HuH-7 (cell line): ENCODE measurements at regions not wholly inside any gene's neighbourhood (a gene's known extent, or its start where the extent isn't known, plus 50 kb on each side); places are given as distances from the start of the nearest gene placed in this dataset.

Source experiments
- DNase-seq: peaks from one replicate; pipeline ENCODE4 v3.0.0; 2011; ENCODE audit warnings: low spot score

- no peak for DNase-seq
These were observed 56.5 kb downstream of the IRX6 start for GRCh38 chr16:55380485-55380884.

DNA sequence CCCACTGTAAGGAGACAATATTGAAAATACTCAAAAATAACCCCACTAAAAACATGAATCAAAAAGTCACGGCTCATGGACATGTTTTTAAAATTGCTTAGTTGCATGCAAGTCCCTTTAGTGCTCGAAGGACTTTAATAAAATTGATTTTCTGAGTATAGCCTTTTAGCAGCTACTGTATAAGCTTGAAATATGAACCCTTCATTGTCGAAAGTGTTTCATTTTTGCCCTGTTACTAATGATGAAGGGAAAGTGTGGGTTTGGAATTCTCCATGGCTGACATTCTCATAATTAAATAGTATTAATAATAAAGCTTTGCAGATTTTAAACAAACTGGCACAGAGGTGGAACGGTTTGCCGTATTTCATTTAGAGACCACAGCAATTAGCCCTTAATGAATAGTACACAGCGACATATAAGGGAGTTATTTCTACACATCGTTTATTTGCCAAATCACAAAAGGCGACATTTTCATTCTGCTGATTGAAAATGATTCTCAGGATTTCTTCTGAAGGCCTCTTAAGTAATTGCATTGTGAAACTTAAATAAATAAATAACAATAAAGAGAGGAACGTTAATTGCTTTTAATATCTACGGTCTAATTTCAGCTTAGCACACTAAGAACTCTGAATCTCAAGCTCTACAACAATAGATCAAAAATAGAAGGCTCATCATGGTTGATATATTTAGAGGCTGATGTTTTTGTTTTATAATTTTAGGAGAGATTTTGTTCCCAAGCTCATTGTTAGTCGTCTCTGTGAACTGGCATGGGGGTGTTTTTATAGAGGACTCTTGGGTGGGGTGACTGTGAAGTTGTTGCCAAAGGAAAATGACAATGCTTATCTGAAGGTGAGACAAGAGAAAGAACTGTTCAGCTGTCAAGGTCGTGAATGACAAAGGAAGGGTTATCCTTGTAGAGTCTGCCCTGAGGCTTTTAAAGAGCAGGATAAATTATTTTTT lies 60.6 kb downstream of the IRX6 start:
- no peak for DNase-seq

DNA sequence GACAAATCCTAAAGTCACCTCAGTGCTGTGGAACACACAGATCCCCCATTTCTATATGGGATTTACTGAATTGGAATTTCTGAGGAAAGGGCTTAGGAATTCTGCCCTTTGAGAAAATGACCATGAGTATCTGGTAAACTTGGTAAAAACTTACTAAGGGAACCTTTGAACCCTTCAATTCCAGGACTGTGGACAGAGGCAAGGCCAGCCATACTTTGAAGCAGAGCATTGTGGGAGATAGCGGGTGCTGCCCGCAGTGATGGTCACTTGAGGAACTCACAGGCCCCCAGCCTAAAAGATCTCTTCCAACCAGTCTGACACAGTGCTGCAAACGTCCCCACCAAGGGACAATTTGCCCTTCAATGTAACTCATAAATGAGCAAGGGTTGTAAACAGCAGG lies 61.4 kb downstream of the IRX6 start:
- no peak for DNase-seq

GRCh38 chr16:55386534-55387296 lies 62.7 kb downstream of the IRX6 start:
- no peak for DNase-seq

- DNase-seq, result no peak
These were observed 64.3 kb downstream of the IRX6 start for GRCh38 chr16:55388131-55388862.

DNA sequence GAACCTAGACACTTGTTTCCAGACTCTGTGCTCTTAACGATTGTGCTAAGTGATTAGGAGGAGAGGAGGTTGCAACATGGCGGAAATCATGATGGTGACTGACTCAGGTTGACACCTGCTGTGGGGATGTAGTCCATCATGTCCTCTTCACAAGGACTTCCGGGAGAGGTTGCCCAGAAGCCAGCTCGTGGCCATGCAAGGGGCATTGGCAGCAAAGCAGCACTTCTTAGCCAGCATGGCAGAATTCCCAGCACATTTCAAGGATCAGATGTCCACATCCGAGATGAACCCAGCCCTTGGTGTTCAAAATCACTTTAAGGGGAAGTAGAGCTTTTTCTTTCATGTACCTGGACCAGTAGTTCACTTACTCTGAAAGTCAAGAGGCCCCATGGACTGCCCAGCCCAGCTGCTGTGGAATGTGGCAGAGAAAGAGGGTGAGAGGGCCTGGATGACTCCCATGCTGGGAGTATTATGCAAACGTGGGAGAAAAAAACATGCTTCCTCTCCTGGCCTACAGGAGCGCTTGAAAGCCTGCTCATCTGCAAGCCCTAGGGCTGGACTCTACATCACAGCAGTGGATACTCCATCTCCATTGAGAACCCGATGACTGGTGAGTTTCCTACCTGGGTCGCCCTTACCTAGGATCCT lies 65.5 kb downstream of the IRX6 start:
- DNase-seq, result no peak

DNA sequence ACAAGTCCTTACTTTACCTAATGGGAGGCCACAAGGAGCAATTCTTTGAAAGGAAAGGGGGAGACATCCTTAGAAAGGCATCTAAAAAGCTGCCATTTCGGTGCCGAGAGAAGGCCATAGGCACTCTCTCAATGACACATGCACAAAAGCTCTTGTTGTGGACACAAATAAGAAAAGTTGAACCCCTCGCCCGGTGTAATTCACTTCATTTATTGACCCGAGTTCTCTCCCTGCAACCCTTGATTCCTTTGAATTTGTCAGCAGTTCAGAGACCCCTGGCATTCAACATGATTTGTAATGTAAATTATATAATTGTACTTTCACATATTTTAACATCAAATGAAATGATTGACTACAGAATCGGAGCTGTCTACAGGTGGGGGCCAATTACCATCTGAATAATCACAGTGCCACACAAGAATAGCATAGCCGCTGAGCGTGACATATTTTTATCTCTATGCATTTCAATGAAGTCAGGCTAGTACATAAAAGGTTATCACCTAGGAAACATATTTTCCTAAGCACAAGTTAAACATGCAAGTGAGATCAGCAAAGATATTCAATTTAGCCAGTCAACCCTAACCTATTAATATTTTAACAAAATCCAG lies 66.7 kb downstream of the IRX6 start:
- DNase-seq, result no peak

DNA sequence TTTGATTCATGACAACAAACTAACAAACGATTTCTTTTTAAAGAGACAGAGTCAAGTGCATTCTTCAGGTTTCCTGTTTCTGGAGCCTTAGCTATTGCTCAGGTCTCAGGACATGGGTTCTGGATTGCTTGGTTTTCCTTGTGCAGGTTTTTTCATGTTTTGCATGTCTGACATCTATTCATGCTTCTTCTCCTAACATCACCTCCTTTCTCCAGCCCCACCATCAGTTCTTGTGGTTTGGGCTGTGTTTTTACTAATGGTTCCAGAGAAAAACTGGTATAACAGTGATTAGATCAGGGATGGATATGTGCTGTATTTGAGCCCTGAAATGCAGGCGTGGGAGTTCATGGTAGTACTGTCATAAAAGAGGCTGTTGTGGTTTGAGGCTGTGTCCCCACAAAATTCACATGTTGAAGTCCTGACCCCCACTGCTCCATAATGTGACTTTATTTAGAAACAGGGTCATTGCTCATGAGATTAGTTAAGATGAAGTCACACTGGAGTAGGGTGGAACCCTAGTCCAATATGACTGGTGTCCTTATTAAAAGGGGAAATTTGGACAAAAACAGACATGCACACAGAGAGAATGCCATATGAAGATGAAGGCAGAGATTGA lies 67.9 kb downstream of the IRX6 start:
- DNase-seq, result no peak

DNA sequence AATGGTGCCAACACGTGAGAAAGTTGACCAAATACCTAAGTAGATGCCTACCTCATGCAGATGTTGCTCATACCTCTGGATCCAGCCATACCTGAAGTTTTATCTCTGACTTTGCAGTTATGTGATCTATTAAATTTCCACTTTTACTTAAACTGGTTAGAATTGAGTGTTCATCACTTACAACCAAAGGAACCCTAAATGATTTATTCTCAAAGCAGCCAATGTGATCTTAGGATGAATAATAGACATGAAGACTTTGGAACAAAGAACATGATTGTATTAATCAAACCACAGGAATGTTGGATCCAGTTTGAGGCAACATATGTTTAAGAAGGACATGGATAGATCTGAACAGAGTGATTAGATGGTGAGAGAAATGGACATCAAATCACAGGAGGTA lies 68.7 kb downstream of the IRX6 start:
- DNase-seq, result no peak

GRCh38 chr16:55393991-55394390 lies 70.0 kb downstream of the IRX6 start:
- DNase-seq, result no peak

- DNase-seq, result no peak
These were observed 74.8 kb downstream of the IRX6 start for GRCh38 chr16:55398762-55399161.

- no peak for DNase-seq
These were observed 75.9 kb downstream of the IRX6 start for GRCh38 chr16:55399911-55400310.

- DNase-seq, result no peak
These were observed 77.0 kb downstream of the IRX6 start for GRCh38 chr16:55401046-55401445.

DNA sequence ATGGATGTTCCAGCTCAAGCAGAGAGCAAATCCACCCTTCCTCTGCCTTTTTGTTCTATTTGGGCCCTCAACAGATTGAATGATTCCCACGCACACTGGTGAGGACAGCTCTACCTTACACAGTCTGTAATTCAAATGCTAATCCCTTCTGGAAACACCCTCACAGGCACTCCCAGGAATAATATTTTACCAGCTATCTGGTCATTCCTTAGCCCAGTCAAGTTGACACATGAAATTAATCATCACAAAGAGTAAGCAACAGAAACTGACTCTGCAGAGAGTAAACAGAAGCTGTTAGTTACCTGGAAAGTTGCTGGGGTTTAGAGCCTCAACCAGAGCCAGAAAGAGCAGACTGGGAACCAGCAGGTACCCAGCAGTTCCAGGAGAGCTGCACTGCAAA lies 75.5 kb upstream of the MMP2 start:
- DNase-seq, result no peak

GRCh38 chr16:55406651-55407050 lies 72.3 kb upstream of the MMP2 start:
- DNase-seq, result no peak

DNA sequence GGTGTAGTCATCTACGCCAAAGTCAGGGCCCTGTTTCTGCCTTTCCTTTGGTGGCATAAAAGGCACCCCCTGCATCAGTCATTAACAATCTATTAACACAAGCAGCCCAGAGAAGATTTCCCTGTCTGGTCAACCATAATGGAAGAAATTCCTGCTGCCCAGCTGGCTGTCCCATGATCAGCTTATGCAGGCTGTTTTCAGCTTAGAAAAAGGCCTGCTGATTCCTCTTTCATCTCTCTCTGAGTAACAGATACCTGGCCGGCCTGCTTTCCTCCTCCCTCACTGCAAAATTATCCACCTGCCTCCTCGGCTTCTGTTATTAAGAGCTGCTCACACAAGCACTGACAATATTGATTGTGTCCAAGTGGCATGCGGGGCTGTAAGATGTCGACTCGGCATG lies 70.3 kb upstream of the MMP2 start:
- DNase-seq, result no peak

GRCh38 chr16:55411231-55411630 lies 67.8 kb upstream of the MMP2 start:
- DNase-seq, result no peak

DNA sequence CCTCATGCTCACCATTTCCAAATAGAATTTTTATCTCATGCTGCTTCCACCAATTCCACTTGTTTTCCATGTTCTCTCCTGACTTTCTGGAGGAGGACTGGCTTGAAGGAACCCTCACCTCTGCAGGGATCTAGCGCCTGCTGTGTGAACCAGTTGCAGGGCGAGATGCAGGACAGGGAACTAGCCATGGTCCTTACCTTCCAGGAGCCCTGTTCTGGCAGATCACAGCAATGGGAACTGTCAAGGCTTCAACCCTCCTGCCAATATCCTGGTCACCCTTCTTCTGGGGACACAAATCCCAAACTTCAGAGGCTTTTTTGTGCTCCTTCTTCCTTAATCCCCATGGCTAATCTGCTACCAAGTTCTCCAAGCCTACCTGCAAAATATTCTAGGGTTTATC lies 60.4 kb upstream of the MMP2 start:
- DNase-seq, result peak; percentile 8

DNA sequence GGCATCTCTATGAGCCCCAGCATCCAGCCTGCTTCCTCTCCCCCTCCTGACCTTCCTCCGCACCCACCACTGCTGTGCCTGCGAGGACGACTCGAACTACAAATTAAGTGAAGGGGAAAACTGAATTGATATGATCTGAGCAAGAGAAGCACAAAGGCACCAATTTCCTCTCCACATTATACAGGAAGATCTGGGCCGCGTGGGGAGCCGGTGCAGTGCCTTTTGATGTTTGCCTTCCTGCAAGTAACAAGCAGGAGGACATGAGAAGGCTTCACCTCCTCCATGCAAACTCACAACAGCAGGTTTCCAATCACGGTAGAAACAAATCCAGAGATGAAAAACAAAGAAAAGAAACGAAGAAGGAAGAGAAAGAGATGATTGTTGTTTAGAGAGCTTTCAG lies 57.8 kb upstream of the MMP2 start:
- DNase-seq, result no peak

DNA sequence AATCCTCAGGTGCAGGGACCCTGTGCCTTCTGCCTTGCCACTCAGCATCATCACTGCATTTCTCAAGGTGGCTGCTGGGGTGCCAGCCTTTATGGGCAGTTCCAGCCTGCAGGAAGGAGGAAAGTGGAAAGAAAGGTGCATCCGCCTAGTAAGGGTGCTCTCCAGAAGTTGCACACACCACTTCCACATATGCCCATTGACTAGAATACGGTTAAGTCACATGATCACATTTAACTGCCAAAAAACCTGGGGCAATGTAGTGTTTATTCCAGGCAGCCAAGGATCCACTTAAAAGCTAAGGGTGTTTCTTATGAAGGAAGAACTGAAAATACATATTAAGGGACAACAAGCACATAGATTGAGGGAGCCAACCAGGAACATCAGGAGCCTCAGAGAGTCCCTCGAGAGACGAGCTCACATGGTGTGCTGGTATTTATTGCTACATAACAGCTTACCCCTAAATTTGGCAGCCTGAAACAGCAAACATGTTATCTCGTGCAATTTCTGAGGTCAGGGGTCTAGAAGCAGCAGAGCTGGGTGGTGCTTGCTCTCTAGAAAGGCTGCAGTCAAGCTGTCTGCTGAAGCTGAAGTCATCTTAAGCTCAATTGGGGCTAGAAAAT lies 52.0 kb upstream of the MMP2 start:
- DNase-seq, result no peak
